Endothelial cell (in vitro differentiated cells): ENCODE measurements at regions not wholly inside any gene's neighbourhood (a gene's known extent, or its start where the extent isn't known, plus 50 kb on each side); places are given as distances from the start of the nearest gene placed in this dataset.

Source experiments
- DNase-seq: peaks from one replicate; pipeline ENCODE4 v3.0.0; 2021; ENCODE audit warnings: low spot score
- H3K27ac Mint-ChIP-seq: one replicate; pipeline ENCODE4 v1.8.0; 2021; ENCODE audit warnings: mixed read lengths, inconsistent platforms; ENCODE audit not compliant: unreplicated experiment
- H3K27me3 Mint-ChIP-seq: one replicate; pipeline ENCODE4 v1.8.0; 2021; ENCODE audit warnings: mild to moderate bottlenecking, moderate library complexity, mixed read lengths, inconsistent platforms; ENCODE audit not compliant: unreplicated experiment
- H3K36me3 Mint-ChIP-seq: one replicate; pipeline ENCODE4 v1.8.0; 2021; ENCODE audit warnings: mild to moderate bottlenecking, low read depth, mixed read lengths, inconsistent platforms; ENCODE audit not compliant: unreplicated experiment
- H3K4me1 Mint-ChIP-seq: one replicate; pipeline ENCODE4 v1.8.0; 2021; ENCODE audit warnings: mild to moderate bottlenecking, mixed read lengths, inconsistent platforms; ENCODE audit not compliant: unreplicated experiment
- H3K4me3 Mint-ChIP-seq: one replicate; pipeline ENCODE4 v1.8.0; 2021; ENCODE audit warnings: mild to moderate bottlenecking, mixed read lengths, inconsistent platforms; ENCODE audit not compliant: unreplicated experiment
- H3K9me3 Mint-ChIP-seq: one replicate; pipeline ENCODE4 v1.8.0; 2021; ENCODE audit warnings: mixed read lengths, inconsistent platforms; ENCODE audit not compliant: unreplicated experiment
- CTCF ChIP-seq: fragments of 200-600 bp; sonication (generic); IDR thresholded peaks from one replicate; pipeline ENCODE4 v1.5.0; 2021; ENCODE audit warnings: antibody characterized with exemption; ENCODE audit not compliant: unreplicated experiment

- no peaks in the 10 kb centered on the region for H3K9me3 Mint-ChIP-seq
- no peak overlapping the region for H3K4me3 Mint-ChIP-seq
- H3K36me3 Mint-ChIP-seq = no peaks in the 10 kb centered on the region
- no peak overlapping the region for H3K27ac Mint-ChIP-seq
- H3K27me3 Mint-ChIP-seq = no peaks in the 10 kb centered on the region
- H3K4me1 Mint-ChIP-seq = no peaks in the 10 kb centered on the region
- no peak for TF ChIP-seq CTCF
- no peak for DNase-seq
Measured at GRCh38 chr5:28451483-28451882, 1413.1 kb upstream of the CDH9 start.

GRCh38 chr5:28450997-28451396 lies 1412.6 kb upstream of the CDH9 start:
- Mint-ChIP-seq H3K27me3 (no peaks in the 10 kb centered on the region), H3K4me1 (no peaks in the 10 kb centered on the region), H3K36me3 (no peaks in the 10 kb centered on the region), H3K4me3 (no peak overlapping the region), H3K9me3 (no peaks in the 10 kb centered on the region), H3K27ac (no peak overlapping the region)
- no peak for DNase-seq
- TF ChIP-seq CTCF = no peak

- Mint-ChIP-seq H3K27me3 (no peaks in the 10 kb centered on the region), H3K4me1 (no peaks in the 10 kb centered on the region), H3K27ac (no peak overlapping the region), H3K4me3 (no peak overlapping the region), H3K9me3 (no peaks in the 10 kb centered on the region), H3K36me3 (no peaks in the 10 kb centered on the region)
- no peak for DNase-seq
- TF ChIP-seq CTCF = no peak
Measured at GRCh38 chr5:28448791-28449190, 1410.4 kb upstream of the CDH9 start.

GRCh38 chr5:28430565-28431178 lies 1392.3 kb upstream of the CDH9 start:
- DNase-seq = no peak
- Mint-ChIP-seq H3K27me3 (no peaks in the 10 kb centered on the region), H3K27ac (no peak overlapping the region), H3K4me1 (no peaks in the 10 kb centered on the region), H3K36me3 (no peaks in the 10 kb centered on the region), H3K9me3 (no peaks in the 10 kb centered on the region), H3K4me3 (no peak overlapping the region)
- no peak for TF ChIP-seq CTCF

- Mint-ChIP-seq H3K27me3 (no peaks in the 10 kb centered on the region), H3K9me3 (no peaks in the 10 kb centered on the region), H3K27ac (no peak overlapping the region), H3K4me1 (no peaks in the 10 kb centered on the region), H3K36me3 (no peaks in the 10 kb centered on the region), H3K4me3 (no peak overlapping the region)
- no peak for DNase-seq
- no peak for TF ChIP-seq CTCF
Measured at GRCh38 chr5:28421141-28421540, 1382.8 kb upstream of the CDH9 start.
